ENCODE measurements at regions not wholly inside any gene's neighbourhood (a gene's known extent, or its start where the extent isn't known, plus 50 kb on each side); places are given as distances from the start of the nearest gene placed in this dataset.
"Not testable (repeated sequence)": the region's sequence is repeated elsewhere in the genome, so short reads cannot be mapped to it uniquely, and the experiment has no call there.

- Histone ChIP-seq H3K4me1 (no peaks in the 10 kb centered on the region), H3K27me3 (no peaks in the 10 kb centered on the region), H3K27ac (no peak overlapping the region), H3K36me3 (no peaks in the 10 kb centered on the region), H3K9me3 (no peaks in the 10 kb centered on the region), H3K4me3 (no peak overlapping the region)
- TF ChIP-seq POLR2AphosphoS5 (IDR thresholded peaks at IDR 0.05) (no peak), CTCF (IDR thresholded peaks at IDR 0.05) (no peak), POLR2A (IDR thresholded peaks at IDR 0.05) (no peak)
- no peak for DNase-seq (ENCODE audit: low spot score in 2 of 2)
- intact Hi-C loops (cut with DNase I; ENCODE audit: low total_unique reads), result no loop called here
Measured at GRCh38 chr2:47282621-47283272, 86.4 kb upstream of the EPCAM start.

GRCh38 chr2:47279525-47279924 lies 89.6 kb upstream of the EPCAM start:
- H3K4me3 ChIP-seq; H3K36me3 ChIP-seq; intact Hi-C loops (cut with DNase I; ENCODE audit: low total_unique reads); DNase-seq (ENCODE audit: low spot score in 2 of 2); H3K4me1 ChIP-seq; H3K27me3 ChIP-seq; H3K9me3 ChIP-seq; H3K27ac ChIP-seq: not testable (repeated sequence)

GRCh38 chr2:47277987-47278386 lies 91.1 kb upstream of the EPCAM start:
- Histone ChIP-seq H3K9me3 (no peaks in the 10 kb centered on the region), H3K27me3 (no peaks in the 10 kb centered on the region), H3K4me3 (no peak overlapping the region), H3K36me3 (no peaks in the 10 kb centered on the region), H3K4me1 (no peaks in the 10 kb centered on the region), H3K27ac (no peak overlapping the region)
- TF ChIP-seq POLR2AphosphoS5 (IDR thresholded peaks at IDR 0.05) (no peak), POLR2A (IDR thresholded peaks at IDR 0.05) (no peak), CTCF (IDR thresholded peaks at IDR 0.05) (no peak)
- DNase-seq (ENCODE audit: low spot score in 2 of 2), result no peak
- intact Hi-C loops (cut with DNase I; ENCODE audit: low total_unique reads), result no loop called here

GRCh38 chr2:47277187-47277586 lies 91.9 kb upstream of the EPCAM start:
- H3K4me3 ChIP-seq, result no peak overlapping the region
- H3K27ac ChIP-seq, result peak overlapping the region in 1 of 2 donors; percentile 32
- intact Hi-C loops (cut with DNase I; ENCODE audit: low total_unique reads), result no loop called here

GRCh38 chr2:47276061-47276460 lies 93.0 kb upstream of the EPCAM start:
- Histone ChIP-seq H3K4me3 (no peak overlapping the region), H3K36me3 (no peaks in the 10 kb centered on the region), H3K27me3 (no peaks in the 10 kb centered on the region), H3K9me3 (no peaks in the 10 kb centered on the region), H3K4me1 (no peaks in the 10 kb centered on the region), H3K27ac (no peak overlapping the region)
- DNase-seq (ENCODE audit: low spot score in 2 of 2), result no peak
- intact Hi-C loops (cut with DNase I; ENCODE audit: low total_unique reads), result no loop called here
- TF ChIP-seq POLR2AphosphoS5 (IDR thresholded peaks at IDR 0.05), result no peak
- no peak for TF ChIP-seq POLR2A (IDR thresholded peaks at IDR 0.05)
- no peak for TF ChIP-seq CTCF (IDR thresholded peaks at IDR 0.05)

More at GRCh38 chr2:47277187-47277586, 91.9 kb upstream of the EPCAM start:
- TF ChIP-seq CTCF (IDR thresholded peaks at IDR 0.05) (no peak), POLR2A (IDR thresholded peaks at IDR 0.05) (no peak), POLR2AphosphoS5 (IDR thresholded peaks at IDR 0.05) (no peak)
- no peaks in the 10 kb centered on the region for H3K27me3 ChIP-seq
- no peaks in the 10 kb centered on the region for H3K9me3 ChIP-seq
- H3K4me1 ChIP-seq, result no peaks in the 10 kb centered on the region
- DNase-seq (ENCODE audit: low spot score in 2 of 2), result no peak
- H3K36me3 ChIP-seq, result no peaks in the 10 kb centered on the region

All from breast epithelium (tissue), 4 donors.